NB4 (cell line): ENCODE measurements at regions not wholly inside any gene's neighbourhood (a gene's known extent, or its start where the extent isn't known, plus 50 kb on each side); places are given as distances from the start of the nearest gene placed in this dataset.
"Not testable (repeated sequence)": the region's sequence is repeated elsewhere in the genome, so short reads cannot be mapped to it uniquely, and the experiment has no call there.

Experiments
- DNase-seq: peaks from one replicate; pipeline ENCODE4 v3.0.0; 2010; ENCODE audit warnings: low read depth
- H3K4me3 ChIP-seq: one replicate; pipeline ENCODE4 v1.5.1; 2011; ENCODE audit warnings: mild to moderate bottlenecking, low read depth, low read length, moderate library complexity

- not testable (repeated sequence) for H3K4me3 ChIP-seq
These were observed 1492.6 kb upstream of the TPTE start for GRCh38 chr21:9028624-9029431.

DNA sequence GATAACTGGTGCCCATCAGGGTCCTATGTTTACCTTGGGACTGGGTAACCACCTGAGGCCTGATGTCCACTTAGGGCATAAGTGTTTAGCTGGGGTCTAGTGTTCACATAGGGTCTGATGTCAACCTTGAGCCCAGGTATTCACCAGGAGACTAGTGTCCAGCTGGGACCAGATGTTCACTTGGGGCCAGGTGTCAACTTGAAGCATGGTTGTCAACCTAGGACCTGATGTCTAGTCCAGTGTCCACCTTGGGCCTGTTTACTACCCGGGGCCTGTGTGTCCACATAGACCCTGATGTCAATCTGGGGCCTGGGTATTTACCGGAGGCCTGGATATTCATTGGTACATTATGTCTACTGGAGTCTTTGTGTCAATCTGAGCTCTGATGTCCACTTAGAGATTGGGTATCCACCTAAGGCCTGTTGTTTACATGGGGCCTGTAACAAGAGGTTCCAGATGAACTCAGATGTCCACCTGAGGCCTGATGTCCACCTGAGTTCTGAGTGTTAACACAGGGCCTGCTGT is 1491.2 kb upstream of the TPTE start:
- DNase-seq, H3K4me3 ChIP-seq: not testable (repeated sequence)

More at GRCh38 chr21:9028624-9029431, 1492.6 kb upstream of the TPTE start:
- DNase-seq: not testable (repeated sequence)

GRCh38 chr21:9031482-9032374 is 1489.7 kb upstream of the TPTE start:
- H3K4me3 ChIP-seq, DNase-seq: not testable (repeated sequence)

DNA sequence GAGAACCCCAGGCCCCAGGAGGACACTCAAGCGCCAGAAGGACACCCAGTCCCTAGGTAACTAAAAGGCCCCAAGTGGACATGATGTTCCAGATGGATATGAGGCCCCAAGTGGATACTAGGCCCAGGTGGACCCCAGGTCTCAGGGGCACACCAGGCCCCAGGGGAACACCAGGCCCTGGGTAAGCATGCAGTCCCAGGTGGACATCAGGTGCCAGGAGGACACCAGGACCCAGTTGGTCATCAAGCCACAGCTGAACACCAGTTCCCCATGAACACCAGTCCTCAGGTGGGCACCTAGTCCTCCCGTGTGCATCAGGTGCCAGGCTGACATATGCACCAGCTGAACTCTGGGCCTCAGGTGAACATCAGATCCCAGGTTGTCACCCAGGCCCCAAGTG is 1488.8 kb upstream of the TPTE start:
- not testable (repeated sequence) for H3K4me3 ChIP-seq, DNase-seq

DNA sequence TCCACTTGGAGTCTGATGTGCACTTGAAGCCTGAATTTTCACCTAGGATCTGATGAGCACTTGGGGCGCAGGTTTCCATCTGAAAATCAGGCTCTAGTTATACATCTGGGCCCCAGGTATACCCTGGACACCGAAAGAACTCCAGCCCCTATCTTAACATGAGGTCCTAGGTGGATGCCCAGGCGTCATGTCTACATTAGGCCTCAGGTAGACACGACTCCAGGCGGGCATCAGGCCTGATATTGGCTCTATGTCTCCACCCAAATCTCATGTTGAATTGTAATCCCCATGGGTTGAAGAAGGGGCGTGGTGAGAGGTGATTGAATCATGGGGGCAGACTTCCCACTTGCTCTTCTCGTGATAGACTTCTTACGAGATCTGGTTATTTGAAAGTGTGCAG is 1488.1 kb upstream of the TPTE start:
- not testable (repeated sequence) for H3K4me3 ChIP-seq, DNase-seq

GRCh38 chr21:9034491-9035200 is 1486.7 kb upstream of the TPTE start:
- H3K4me3 ChIP-seq, DNase-seq: not testable (repeated sequence)

- H3K4me3 ChIP-seq, DNase-seq: not testable (repeated sequence)
These were observed 1486.2 kb upstream of the TPTE start for GRCh38 chr21:9035225-9035624.

DNA sequence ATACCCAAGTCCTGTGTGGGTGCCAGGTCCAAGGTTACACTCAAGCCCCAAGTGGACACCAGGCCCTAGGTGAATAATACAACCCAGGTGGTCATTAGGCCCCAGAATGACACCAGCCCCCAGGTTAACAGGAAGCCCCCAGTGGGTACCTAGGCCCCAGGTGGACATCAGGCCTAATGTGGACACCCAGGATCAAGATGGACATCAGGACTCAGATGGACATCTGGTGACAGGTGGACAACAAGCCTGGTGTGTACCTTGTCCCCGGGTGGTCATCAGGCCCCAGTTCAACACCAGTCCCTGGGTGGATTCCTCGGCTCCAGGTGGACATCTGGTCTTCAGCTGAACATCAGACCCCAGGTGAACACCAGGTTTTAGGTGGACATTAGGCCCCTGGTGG is 1485.4 kb upstream of the TPTE start:
- not testable (repeated sequence) for H3K4me3 ChIP-seq, DNase-seq

- DNase-seq, H3K4me3 ChIP-seq: not testable (repeated sequence)
These were observed 1484.3 kb upstream of the TPTE start for GRCh38 chr21:9036966-9037587.

DNA sequence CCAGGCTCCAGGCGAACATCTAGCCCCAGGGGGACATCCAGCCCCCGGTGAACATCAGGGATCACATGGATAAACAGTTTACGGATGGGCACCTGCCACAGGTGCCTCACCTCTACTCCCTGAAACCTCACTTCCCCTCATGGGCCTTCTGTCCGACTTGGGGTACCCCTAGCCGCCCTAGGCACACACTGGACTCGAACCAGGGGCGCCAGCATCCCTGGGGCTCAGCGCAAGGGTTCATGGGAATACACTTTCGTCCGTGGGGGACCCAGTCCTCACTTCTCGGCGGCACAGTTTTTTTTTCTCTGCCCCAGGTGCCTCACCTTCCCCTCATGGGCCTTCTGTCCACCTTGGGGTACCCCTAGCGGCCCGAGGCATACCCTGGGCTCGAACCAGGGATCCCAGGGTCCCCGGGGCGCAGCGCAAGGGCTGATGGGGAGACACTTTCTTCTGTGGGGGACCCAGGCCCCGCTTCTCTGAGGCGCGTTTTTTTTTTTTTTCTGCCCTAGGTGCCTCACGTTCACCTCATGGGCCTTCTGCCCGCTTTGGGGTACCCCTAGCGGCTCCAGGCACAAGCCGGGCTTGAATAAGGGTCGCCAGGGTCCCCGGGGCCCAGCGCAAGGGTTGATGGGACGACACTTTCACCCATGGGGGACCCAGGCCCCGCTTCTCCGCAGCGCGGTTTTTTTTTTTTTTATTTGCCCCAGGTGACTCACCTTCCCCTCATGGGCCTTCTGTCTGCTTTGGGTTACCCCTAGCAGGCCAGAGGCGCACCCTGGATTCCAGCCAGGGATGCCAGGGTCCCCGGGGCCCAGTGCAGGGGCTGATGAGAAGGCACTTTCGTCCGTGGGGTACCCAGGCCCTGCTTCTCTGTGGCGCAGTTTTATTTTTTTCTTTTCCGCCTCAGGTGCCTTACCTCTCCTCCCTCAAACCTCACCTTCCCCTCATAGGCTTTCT is 1483.5 kb upstream of the TPTE start:
- DNase-seq, H3K4me3 ChIP-seq: not testable (repeated sequence)

GRCh38 chr21:9039520-9040365 is 1481.6 kb upstream of the TPTE start:
- DNase-seq, H3K4me3 ChIP-seq: not testable (repeated sequence)

- H3K4me3 ChIP-seq, DNase-seq: not testable (repeated sequence)
These were observed 1481.0 kb upstream of the TPTE start for GRCh38 chr21:9040406-9040805.

GRCh38 chr21:9041175-9041948 is 1480.0 kb upstream of the TPTE start:
- not testable (repeated sequence) for H3K4me3 ChIP-seq

GRCh38 chr21:9043089-9043488 is 1478.3 kb upstream of the TPTE start:
- H3K4me3 ChIP-seq, DNase-seq: not testable (repeated sequence)

More at GRCh38 chr21:9041175-9041948, 1480.0 kb upstream of the TPTE start:
- not testable (repeated sequence) for DNase-seq

GRCh38 chr21:9046870-9047269 is 1474.5 kb upstream of the TPTE start:
- H3K4me3 ChIP-seq, DNase-seq: not testable (repeated sequence)

GRCh38 chr21:9067515-9067914 is 1453.9 kb upstream of the TPTE start:
- not testable (repeated sequence) for H3K4me3 ChIP-seq

More at GRCh38 chr21:9067515-9067914, 1453.9 kb upstream of the TPTE start:
- not testable (repeated sequence) for DNase-seq
